CD4-positive, alpha-beta T cell treated with Interleukin-10 for 1 hour (primary cell): ENCODE measurements at regions not wholly inside any gene's neighbourhood (a gene's known extent, or its start where the extent isn't known, plus 50 kb on each side); places are given as distances from the start of the nearest gene placed in this dataset.

Experiments used
- DNase-seq: peaks from one replicate; pipeline ENCODE4 v3.0.0-alpha.2; 2020

- no peak for DNase-seq
These were observed 95.6 kb upstream of the NRXN3 start for GRCh38 chr14:78074561-78074960.

- DNase-seq = no peak
These were observed 95.1 kb upstream of the NRXN3 start for GRCh38 chr14:78075033-78075432.

- no peak for DNase-seq
These were observed 94.5 kb upstream of the NRXN3 start for GRCh38 chr14:78075555-78076277.

- no peak for DNase-seq
These were observed 88.9 kb upstream of the NRXN3 start for GRCh38 chr14:78081245-78081644.

GRCh38 chr14:78083837-78084236, 86.3 kb upstream of the NRXN3 start:
- no peak for DNase-seq

GRCh38 chr14:78086342-78086741, 83.8 kb upstream of the NRXN3 start:
- DNase-seq = no peak

GRCh38 chr14:78088916-78089315, 81.3 kb upstream of the NRXN3 start:
- DNase-seq = no peak

GRCh38 chr14:78090864-78091263, 79.3 kb upstream of the NRXN3 start:
- DNase-seq = no peak

- DNase-seq = no peak
These were observed 78.8 kb upstream of the NRXN3 start for GRCh38 chr14:78091361-78091760.

GRCh38 chr14:78092040-78092439, 78.1 kb upstream of the NRXN3 start:
- no peak for DNase-seq

GRCh38 chr14:78103271-78103670, 66.9 kb upstream of the NRXN3 start:
- no peak for DNase-seq

- no peak for DNase-seq
These were observed 66.0 kb upstream of the NRXN3 start for GRCh38 chr14:78104160-78104559.

GRCh38 chr14:78104655-78105054, 65.5 kb upstream of the NRXN3 start:
- no peak for DNase-seq

GRCh38 chr14:78106381-78106780, 63.8 kb upstream of the NRXN3 start:
- DNase-seq = no peak

- DNase-seq = no peak
These were observed 63.0 kb upstream of the NRXN3 start for GRCh38 chr14:78107166-78107565.

GRCh38 chr14:78119440-78119839, 50.7 kb upstream of the NRXN3 start:
- DNase-seq = no peak
